ENCODE measurements at regions not wholly inside any gene's neighbourhood (a gene's known extent, or its start where the extent isn't known, plus 50 kb on each side); places are given as distances from the start of the nearest gene placed in this dataset.

- TF ChIP-seq ZNF274 (IDR thresholded peaks at IDR 0.05; ENCODE audit: borderline replicate concordance, extremely low read depth, low read length), result no peak
- TF ChIP-seq POU5F1 (IDR thresholded peaks at IDR 0.05; ENCODE audit: low read depth, low read length), result no peak
- no peak for TF ChIP-seq SAP30 (IDR thresholded peaks at IDR 0.05; ENCODE audit: insufficient read depth, insufficient replicate concordance, low read length)
- no peak for TF ChIP-seq MAFK (IDR thresholded peaks at IDR 0.05; ENCODE audit: low read depth, low read length)
- TF ChIP-seq RAD21 (IDR thresholded peaks at IDR 0.05 in 1 of 2, conservative IDR thresholded peaks at IDR 0.05 in 1 of 2; ENCODE audit: low read depth in 2 of 2, low read length in 2 of 2), result no peak
These were observed 78.9 kb upstream of the SPRED2 start (continued) for GRCh38 chr2:65511306-65511705.
